HL-60 (cell line): ENCODE measurements at regions not wholly inside any gene's neighbourhood (a gene's known extent, or its start where the extent isn't known, plus 50 kb on each side); places are given as distances from the start of the nearest gene placed in this dataset.

ENCODE experiments used
- CTCF ChIP-seq: IDR thresholded peaks from one replicate; pipeline ENCODE4 v1.5.1; 2011; ENCODE audit warnings: low read length, control low read depth, inconsistent platforms; ENCODE audit not compliant: insufficient read depth
- POLR2AphosphoS5 ChIP-seq: IDR thresholded peaks from 2 replicates; pipeline ENCODE4 v1.6.1; 2012; ENCODE audit warnings: low read depth

- TF ChIP-seq CTCF (no peak), POLR2AphosphoS5 (no peak)
Measured at GRCh38 chr2:221335219-221335752, 236.8 kb downstream of the EPHA4 start.
